Activated naive CD4-positive, alpha-beta T cell treated with anti-CD3 and anti-CD28 coated beads, Interleukin-2, amount 10 ng/mL, durations not matched to agents 7 days and 5 days (primary cell): ENCODE measurements at regions not wholly inside any gene's neighbourhood (a gene's known extent, or its start where the extent isn't known, plus 50 kb on each side); places are given as distances from the start of the nearest gene placed in this dataset.
"Not testable (repeated sequence)": the region's sequence is repeated elsewhere in the genome, so short reads cannot be mapped to it uniquely, and the experiment has no call there.

Source experiments
- CTCF ChIA-PET: fragments of 350-600 bp; sonication (Branson Sonifier 250); formaldehyde crosslinking; loops from one replicate; lab custom pipeline; 2021; ENCODE audit warnings: antibody characterized with exemption; lab: Charles Lee
- DNase-seq: peaks from one replicate; pipeline ENCODE4 v3.0.0-alpha.2; 2020
- H3K27ac Mint-ChIP-seq: one replicate; pipeline ENCODE4 v1.8.0; 2021; ENCODE audit warnings: mild to moderate bottlenecking, moderate library complexity, mixed read lengths
- H3K27me3 Mint-ChIP-seq: one replicate; pipeline ENCODE4 v1.8.0; 2021; ENCODE audit warnings: mild to moderate bottlenecking, mixed read lengths
- H3K36me3 Mint-ChIP-seq: one replicate; pipeline ENCODE4 v1.8.0; 2021; ENCODE audit warnings: mixed read lengths
- H3K4me1 Mint-ChIP-seq: one replicate; pipeline ENCODE4 v1.8.0; 2021; ENCODE audit warnings: mixed read lengths
- H3K4me3 Mint-ChIP-seq: one replicate; pipeline ENCODE4 v1.8.0; 2021; ENCODE audit warnings: mild to moderate bottlenecking, moderate library complexity, mixed read lengths
- H3K9me3 Mint-ChIP-seq: one replicate; pipeline ENCODE4 v1.8.0; 2021; ENCODE audit warnings: mixed read lengths

DNA sequence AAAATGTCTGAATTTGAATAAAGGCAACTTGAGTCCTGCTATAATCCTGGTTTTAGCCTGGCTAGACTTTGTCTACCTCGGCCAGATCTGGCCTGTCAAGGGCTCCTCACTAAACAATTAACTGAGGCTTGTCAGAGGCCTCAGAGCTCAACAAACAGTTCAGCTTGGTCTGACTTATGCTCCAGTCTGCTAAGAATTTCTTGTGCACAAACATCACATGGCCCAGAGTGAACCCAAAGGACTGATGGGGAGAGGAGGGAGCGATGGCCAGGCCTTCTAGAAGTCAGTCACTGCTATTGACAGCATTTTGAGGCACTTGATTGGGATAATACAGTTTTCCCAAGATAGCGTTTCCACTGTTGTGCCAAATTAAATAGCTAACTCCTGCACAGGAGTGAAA, 555.1 kb upstream of the ID2 start:
- H3K36me3 Mint-ChIP-seq: no peaks in the 10 kb centered on the region
- no peak overlapping the region for H3K27ac Mint-ChIP-seq
- CTCF ChIA-PET: no interaction called here
- no peaks in the 10 kb centered on the region for H3K9me3 Mint-ChIP-seq
- H3K27me3 Mint-ChIP-seq: peaks cover 3% of the 10 kb centered on the region
- no peak for DNase-seq
- no peaks in the 10 kb centered on the region for H3K4me1 Mint-ChIP-seq
- H3K4me3 Mint-ChIP-seq: no peak overlapping the region

DNA sequence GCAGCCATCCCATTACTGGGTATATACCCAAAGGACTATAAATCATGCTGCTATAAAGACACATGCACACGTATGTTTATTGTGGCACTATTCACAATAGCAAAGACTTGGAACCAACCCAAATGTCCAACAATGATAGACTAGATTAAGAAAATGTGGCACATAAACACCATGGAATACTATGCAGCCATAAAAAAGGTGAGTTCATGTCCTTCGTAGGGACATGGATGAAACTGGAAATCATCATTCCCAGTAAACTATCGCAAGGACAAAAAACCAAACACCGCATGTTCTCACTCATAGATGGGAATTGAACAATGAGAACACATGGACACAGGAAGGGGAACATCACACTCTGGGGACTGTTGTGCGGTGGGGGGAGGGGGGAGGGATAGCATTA, 550.4 kb upstream of the ID2 start:
- H3K9me3 Mint-ChIP-seq, H3K27ac Mint-ChIP-seq, CTCF ChIA-PET, H3K4me3 Mint-ChIP-seq, H3K36me3 Mint-ChIP-seq, DNase-seq, H3K4me1 Mint-ChIP-seq: not testable (repeated sequence)
- peaks cover 14% of the 10 kb centered on the region for H3K27me3 Mint-ChIP-seq

DNA sequence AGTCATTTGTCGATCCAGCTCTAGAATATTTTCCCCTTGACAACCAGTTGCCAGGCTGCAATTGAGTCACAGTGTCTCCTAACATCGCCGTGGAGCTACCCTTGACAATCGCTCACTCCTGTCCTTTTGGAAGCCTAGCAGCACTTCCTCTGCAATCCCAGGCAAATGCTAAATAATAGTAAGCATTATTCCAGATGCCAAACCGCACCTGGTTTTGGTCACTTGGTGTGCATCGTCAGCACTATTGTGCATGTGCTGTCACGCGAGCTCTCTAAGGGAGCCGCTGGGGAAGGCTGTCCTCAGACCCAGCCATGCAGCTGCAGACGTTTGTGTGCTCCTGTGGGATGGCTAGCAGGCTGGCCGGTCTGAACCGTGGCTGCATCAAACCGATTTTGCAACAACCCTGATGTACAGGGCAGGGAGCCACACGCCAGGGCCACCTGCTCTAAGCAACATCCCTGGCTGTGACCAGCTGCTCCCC, 549.5 kb upstream of the ID2 start:
- no peaks in the 10 kb centered on the region for H3K36me3 Mint-ChIP-seq
- H3K4me3 Mint-ChIP-seq: no peak overlapping the region
- CTCF ChIA-PET: no interaction called here

DNA sequence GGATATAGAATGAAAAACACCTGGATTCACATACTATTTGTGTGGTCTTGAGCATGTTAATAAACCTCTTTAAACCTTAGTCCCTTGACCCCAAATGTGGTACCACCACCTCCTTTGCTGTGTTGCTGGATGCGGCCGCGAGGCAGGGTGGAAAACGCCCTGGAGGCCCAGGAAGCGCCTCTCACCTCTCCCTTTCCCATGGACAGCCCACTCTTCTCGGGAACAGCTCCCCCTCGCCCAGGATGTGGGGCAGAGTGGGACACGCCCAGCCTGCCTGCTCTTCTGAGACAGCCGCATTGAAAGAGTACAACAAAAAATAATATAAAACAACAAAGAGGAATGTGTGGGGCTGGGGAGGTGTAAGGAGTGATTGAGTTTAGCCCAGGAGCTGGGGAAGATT, 549.0 kb upstream of the ID2 start:
- no peaks in the 10 kb centered on the region for H3K36me3 Mint-ChIP-seq

More for the DNA sequence above, 549.5 kb upstream of the ID2 start:
- no peak overlapping the region for H3K27ac Mint-ChIP-seq
- H3K27me3 Mint-ChIP-seq: peaks cover 17% of the 10 kb centered on the region
- peaks cover 6% of the 10 kb centered on the region for H3K4me1 Mint-ChIP-seq
- DNase-seq: no peak
- peaks cover 2% of the 10 kb centered on the region for H3K9me3 Mint-ChIP-seq

DNA sequence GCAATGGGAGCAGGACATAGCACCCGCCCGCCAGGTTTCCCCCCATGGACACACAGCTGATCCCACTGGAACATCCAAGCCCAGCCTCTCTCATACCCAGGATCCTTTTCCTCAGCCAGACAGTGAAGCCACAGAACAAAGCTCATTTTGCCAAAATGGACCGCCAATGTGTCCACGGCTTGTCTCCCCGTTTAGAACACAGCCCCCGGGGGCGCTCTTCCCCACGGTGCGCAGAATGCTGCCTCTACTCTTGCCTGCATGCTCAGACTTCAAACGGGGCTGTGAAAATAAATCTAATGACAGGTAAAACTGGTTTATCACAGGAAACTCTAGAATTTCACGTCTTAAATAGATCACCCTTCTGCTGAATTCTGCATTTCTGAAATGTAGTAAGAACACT, 548.5 kb upstream of the ID2 start:
- Mint-ChIP-seq H3K36me3 (no peaks in the 10 kb centered on the region), H3K27ac (no peak overlapping the region)
- CTCF ChIA-PET: no interaction called here

More for the DNA sequence above, 549.0 kb upstream of the ID2 start:
- peaks cover 2% of the 10 kb centered on the region for H3K9me3 Mint-ChIP-seq
- H3K4me1 Mint-ChIP-seq: peaks cover 6% of the 10 kb centered on the region
- H3K4me3 Mint-ChIP-seq: no peak overlapping the region
- no peak for DNase-seq
- CTCF ChIA-PET: no interaction called here
- H3K27ac Mint-ChIP-seq: no peak overlapping the region
- H3K27me3 Mint-ChIP-seq: peaks cover 17% of the 10 kb centered on the region

DNA sequence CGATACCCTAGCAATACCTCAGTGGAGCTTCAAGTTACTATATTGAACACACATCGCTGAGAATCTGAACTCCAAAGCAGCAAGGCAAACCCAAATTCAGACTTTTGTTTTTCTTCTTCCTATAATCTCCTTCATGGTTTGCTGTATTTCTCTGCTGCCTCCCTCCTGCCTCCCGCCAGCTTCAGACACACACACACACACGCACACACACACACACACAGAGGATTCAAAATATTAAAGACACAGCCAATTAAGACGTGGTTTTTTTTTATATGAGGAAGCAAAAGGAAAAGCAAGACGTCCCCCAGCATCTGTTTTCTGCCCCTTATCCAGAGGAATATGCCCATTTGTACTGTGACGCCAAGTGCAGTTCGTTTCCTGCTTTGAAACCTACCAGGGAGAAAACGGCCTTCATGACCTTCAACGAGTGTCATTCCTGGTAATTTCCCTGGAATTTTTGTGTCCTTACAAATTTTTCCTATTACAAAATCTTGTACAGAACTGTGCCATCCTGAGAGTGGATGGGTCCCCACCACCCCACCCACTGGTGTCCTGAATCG, 547.9 kb upstream of the ID2 start:
- Mint-ChIP-seq H3K4me1 (peaks cover 6% of the 10 kb centered on the region), H3K27me3 (peaks cover 17% of the 10 kb centered on the region), H3K9me3 (peaks cover 2% of the 10 kb centered on the region), H3K36me3 (no peaks in the 10 kb centered on the region), H3K27ac (no peak overlapping the region), H3K4me3 (no peak overlapping the region)
- CTCF ChIA-PET: no interaction called here
- DNase-seq: no peak

More for the DNA sequence above, 548.5 kb upstream of the ID2 start:
- peaks cover 6% of the 10 kb centered on the region for H3K4me1 Mint-ChIP-seq
- H3K4me3 Mint-ChIP-seq: no peak overlapping the region
- H3K27me3 Mint-ChIP-seq: peaks cover 17% of the 10 kb centered on the region
- H3K9me3 Mint-ChIP-seq: peaks cover 2% of the 10 kb centered on the region
- no peak for DNase-seq

DNA sequence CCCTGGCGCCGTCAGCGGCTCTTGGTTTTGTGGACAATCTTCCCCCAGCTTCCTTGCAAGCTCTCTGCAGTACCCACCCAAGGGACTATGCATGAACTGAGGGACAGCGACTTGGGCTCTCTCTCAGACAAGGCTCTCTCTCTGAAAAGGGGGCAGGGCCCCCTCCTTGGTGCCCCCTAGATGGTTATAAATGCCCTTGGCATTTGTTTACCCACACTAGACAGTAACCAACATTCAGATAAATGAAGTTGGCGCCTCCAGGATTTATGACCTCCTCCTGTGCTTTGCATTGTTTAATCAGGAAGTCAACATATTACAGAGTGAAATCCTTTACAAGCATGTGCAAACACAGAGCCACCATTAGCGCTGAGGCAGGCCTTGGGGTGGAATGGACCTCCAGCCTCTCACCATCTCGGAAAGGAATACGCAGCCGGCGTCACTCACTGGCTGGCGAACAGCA, 547.4 kb upstream of the ID2 start:
- H3K4me3 Mint-ChIP-seq: no peak overlapping the region

DNA sequence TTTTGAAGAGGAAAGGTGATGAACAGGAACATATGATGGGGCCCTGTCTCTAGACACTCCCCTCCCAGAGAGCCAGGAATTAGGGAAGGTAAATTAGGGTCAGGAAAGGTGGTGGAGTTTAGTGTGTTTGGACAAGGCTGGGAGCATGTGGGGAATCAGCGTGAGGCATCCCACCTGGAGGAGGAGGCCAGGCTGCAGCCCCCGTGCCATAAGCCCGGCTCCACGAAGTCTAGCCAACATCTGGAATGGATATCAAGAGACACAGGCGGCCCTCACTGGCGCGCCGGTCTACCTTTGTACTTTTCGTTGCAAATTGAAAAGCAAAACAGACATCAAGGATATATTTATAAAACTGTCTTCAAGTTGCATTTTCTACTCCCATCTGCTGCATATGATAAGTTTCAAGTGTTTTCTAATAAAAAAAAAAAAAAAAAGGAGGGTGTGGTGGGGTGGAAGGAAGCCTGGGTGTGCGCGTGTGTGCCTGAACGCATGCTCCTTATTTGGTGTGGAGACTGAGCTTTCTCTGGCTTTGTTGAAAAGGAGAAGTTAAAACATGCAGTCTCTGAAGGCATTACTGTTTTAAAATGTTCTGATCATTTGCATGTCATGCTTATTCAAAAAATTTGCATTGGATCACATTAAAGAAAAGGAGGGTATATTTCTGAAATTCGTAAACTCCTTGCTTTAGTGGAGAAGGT, 546.7 kb upstream of the ID2 start:
- no peak for DNase-seq
- Mint-ChIP-seq H3K27ac (no peak overlapping the region), H3K4me1 (peaks cover 6% of the 10 kb centered on the region), H3K9me3 (peaks cover 4% of the 10 kb centered on the region), H3K4me3 (no peak overlapping the region), H3K36me3 (no peaks in the 10 kb centered on the region), H3K27me3 (peaks cover 17% of the 10 kb centered on the region)
- CTCF ChIA-PET: no interaction called here

More for the DNA sequence above, 547.4 kb upstream of the ID2 start:
- no peaks in the 10 kb centered on the region for H3K36me3 Mint-ChIP-seq
- peaks cover 2% of the 10 kb centered on the region for H3K9me3 Mint-ChIP-seq
- CTCF ChIA-PET: no interaction called here
- peaks cover 6% of the 10 kb centered on the region for H3K4me1 Mint-ChIP-seq
- DNase-seq: no peak
- H3K27ac Mint-ChIP-seq: no peak overlapping the region
- peaks cover 17% of the 10 kb centered on the region for H3K27me3 Mint-ChIP-seq

DNA sequence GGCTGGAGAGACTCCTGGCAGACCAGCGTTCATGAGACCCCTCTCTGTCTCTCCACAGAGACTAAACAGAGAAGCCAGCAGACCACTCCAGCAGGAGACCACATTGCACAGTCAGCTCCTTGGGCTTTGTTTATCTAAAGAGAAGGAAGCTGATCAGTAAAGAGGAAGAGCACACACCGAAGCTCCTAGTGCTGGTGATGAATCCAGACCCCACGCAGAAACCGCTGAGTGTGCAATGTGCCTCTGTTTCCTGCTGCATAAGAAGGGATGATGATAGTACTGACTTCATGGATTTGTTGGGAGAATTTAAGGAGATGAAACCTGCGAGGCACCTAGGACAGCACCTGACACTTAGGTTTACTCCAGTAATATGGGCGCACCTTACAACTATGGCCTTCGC, 544.1 kb upstream of the ID2 start:
- Mint-ChIP-seq H3K9me3 (peaks cover 4% of the 10 kb centered on the region), H3K27ac (no peak overlapping the region), H3K27me3 (peaks cover 17% of the 10 kb centered on the region), H3K4me3 (no peak overlapping the region), H3K36me3 (no peaks in the 10 kb centered on the region), H3K4me1 (peaks cover 6% of the 10 kb centered on the region)
- CTCF ChIA-PET: no interaction called here
- no peak for DNase-seq

DNA sequence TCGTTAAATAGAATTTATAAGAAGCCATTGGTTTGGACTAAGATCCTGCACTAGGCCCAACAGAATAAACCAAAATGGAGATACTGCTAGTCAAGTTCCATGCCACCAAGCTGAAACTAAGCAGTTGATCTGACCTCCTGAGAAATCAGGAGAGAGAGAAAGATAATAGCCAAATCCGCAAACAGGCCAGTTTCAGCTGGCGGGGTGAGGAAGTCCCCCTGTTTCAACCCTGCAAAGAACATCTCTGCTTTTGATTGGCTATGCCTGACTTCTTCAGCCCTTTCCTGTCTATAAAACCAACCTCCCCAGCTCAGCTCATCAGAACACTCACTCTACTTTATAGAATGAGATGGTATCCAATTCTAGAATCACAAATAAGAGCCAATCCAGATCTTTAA, 543.3 kb upstream of the ID2 start:
- Mint-ChIP-seq H3K27me3 (peaks cover 10% of the 10 kb centered on the region), H3K4me3 (no peak overlapping the region), H3K4me1 (peaks cover 6% of the 10 kb centered on the region), H3K27ac (no peak overlapping the region), H3K36me3 (no peaks in the 10 kb centered on the region), H3K9me3 (peaks cover 4% of the 10 kb centered on the region)
- CTCF ChIA-PET: no interaction called here
- DNase-seq: no peak

DNA sequence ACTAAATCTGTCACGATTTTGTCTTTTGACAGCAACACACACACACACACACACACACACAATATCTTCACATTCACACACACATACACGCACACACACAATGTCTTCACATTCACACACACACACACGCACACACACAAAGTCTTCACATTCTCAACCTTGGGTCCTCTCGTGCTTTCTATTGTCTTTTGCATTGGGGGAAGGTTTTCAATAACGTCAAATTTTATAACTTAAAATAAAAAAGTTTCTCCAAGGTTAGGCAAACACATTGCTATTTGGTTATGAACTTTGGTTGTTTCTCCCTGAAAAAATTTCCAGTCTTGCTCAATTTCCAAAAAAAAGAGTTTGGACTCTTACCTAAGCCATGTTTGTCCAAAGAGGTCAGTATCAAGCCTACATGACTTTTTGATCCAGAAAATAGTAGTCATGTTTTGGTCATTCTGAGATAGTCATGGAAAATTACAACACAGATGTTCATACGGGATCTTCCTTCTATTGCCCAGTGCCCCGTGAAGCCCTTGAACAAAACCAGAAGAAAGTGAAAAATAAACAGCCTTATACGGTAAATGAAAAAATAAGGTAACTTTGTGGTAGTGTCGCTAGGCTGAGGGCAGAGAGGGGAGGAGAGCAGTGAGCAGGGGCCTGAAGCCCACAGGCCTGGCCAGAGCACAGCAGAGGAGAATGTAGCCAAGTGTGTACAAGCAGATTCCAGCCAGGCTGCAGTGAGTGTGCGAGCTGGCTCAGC, 542.8 kb upstream of the ID2 start:
- H3K4me1 Mint-ChIP-seq: peaks cover 6% of the 10 kb centered on the region
- no peaks in the 10 kb centered on the region for H3K36me3 Mint-ChIP-seq
- no peak overlapping the region for H3K27ac Mint-ChIP-seq
- no peak overlapping the region for H3K4me3 Mint-ChIP-seq
- DNase-seq: no peak
- H3K27me3 Mint-ChIP-seq: peaks cover 10% of the 10 kb centered on the region
- peaks cover 4% of the 10 kb centered on the region for H3K9me3 Mint-ChIP-seq
- CTCF ChIA-PET: no interaction called here

DNA sequence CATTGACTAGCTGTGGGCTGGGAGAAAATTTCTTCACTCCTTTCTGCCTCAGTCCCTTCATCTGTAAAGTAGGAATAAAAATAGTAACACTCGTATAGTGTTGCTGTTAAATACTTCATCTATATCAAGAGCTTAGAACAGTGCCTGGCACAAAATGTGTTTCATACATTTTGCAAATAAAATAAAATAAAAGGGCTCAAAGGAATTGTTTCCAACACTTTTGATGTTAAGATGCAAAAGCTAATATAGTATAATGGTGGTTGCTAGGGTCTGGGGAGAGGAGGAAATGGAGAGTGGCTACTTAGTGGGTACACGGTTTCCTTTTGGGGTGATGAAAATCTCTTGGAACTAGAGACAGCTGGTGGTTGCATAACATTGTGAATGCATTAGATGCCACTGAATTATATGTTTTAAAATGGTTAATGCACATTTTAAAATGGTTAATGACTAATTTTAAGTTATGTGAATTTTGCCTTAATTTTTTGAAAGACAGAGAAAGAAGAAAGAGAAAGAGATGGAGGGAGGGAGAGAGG, 542.1 kb upstream of the ID2 start:
- Mint-ChIP-seq H3K4me1 (peaks cover 6% of the 10 kb centered on the region), H3K4me3 (no peak overlapping the region), H3K27ac (no peak overlapping the region), H3K27me3 (peaks cover 5% of the 10 kb centered on the region), H3K9me3 (peaks cover 4% of the 10 kb centered on the region), H3K36me3 (no peaks in the 10 kb centered on the region)
- no peak for DNase-seq
- CTCF ChIA-PET: no interaction called here

DNA sequence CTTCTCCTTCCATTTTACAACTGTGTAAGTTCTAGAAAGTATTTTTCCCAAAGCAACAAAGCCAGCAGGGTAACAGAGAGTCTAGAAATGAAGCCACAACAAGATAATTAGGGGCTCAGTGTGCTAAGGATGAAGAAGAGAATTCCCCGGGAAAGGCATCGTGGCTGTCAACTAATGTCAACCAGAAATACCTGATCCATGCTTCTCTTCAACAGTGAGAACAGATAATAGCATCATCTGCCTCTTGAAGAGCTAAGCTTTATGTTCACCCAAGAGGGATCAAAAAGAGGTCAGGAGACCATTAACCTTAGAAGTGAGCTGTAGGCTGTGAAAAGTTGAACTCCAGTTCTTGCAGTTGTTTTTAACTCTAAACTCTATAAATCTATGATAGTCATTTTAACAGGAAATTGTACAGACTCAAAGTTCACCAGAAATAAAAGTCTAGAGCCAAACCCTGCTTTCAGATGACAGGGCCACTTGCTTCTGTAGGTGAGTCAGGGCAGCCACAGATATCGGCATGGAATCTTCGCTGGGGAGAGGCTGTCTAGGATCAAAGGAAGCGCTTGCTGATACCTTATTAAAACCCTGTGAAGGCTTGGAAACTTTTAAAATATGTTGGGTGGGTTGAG, 540.7 kb upstream of the ID2 start:
- no peaks in the 10 kb centered on the region for H3K4me1 Mint-ChIP-seq
- H3K36me3 Mint-ChIP-seq: no peaks in the 10 kb centered on the region
- DNase-seq: no peak
- peaks cover 2% of the 10 kb centered on the region for H3K9me3 Mint-ChIP-seq
- H3K27me3 Mint-ChIP-seq: peaks cover 3% of the 10 kb centered on the region
- H3K4me3 Mint-ChIP-seq: no peak overlapping the region
- H3K27ac Mint-ChIP-seq: no peak overlapping the region
- CTCF ChIA-PET: interaction anchor here (1.1 kb wide), 1 partner anchor 30 kb away, joined by 3 read pairs; no protein-coding TSS in a partner anchor

DNA sequence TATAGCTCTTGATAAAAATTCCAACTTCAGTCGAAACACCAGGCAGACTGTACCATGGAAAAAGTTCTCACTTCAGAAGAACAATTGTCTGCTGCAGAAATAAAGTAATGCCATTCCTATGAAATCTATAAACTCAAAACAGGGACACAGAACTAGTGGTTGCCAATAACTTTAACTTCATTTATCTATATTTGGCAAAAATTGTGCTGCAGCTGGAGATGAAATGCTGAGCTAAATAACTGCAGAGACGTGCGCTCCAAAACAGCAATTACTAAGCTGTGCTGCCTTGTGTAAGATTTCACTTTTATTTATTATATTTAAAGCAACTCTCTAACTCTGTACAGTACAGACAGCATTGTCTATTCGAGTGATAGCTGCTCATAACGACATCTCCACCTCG, 540.1 kb upstream of the ID2 start:
- no peak overlapping the region for H3K27ac Mint-ChIP-seq
- no peak for DNase-seq
- peaks cover 2% of the 10 kb centered on the region for H3K9me3 Mint-ChIP-seq
- H3K27me3 Mint-ChIP-seq: peaks cover 3% of the 10 kb centered on the region
- H3K4me3 Mint-ChIP-seq: no peak overlapping the region
- no peaks in the 10 kb centered on the region for H3K36me3 Mint-ChIP-seq
- H3K4me1 Mint-ChIP-seq: no peaks in the 10 kb centered on the region
- CTCF ChIA-PET: interaction anchor here (1.1 kb wide), 1 partner anchor 29 kb away, joined by 3 read pairs; no protein-coding TSS in a partner anchor
